ENCODE measurements at regions not wholly inside any gene's neighbourhood (a gene's known extent, or its start where the extent isn't known, plus 50 kb on each side); places are given as distances from the start of the nearest gene placed in this dataset.

DNA sequence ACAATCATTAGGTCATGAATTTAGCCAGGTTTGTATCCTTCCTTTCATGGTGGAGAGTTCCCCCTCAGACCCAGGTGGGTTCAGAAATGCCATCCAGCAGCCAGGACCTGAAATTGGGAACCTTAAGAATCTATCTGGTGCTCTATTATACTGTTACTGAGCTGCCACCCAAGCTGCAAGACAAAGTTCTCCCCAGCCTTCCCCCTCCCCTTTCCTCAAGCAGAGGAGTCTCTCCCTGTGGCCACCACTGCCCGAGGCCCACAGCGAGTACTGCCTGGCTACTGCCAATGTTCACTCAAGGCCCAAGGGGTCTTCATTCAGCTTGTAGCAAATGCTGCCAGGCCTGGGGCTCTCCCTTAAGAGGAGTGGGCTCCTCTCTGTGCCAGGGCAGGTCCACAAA is 133.8 kb downstream of the TMEM38B start:
- TF ChIP-seq, protein P1, sequence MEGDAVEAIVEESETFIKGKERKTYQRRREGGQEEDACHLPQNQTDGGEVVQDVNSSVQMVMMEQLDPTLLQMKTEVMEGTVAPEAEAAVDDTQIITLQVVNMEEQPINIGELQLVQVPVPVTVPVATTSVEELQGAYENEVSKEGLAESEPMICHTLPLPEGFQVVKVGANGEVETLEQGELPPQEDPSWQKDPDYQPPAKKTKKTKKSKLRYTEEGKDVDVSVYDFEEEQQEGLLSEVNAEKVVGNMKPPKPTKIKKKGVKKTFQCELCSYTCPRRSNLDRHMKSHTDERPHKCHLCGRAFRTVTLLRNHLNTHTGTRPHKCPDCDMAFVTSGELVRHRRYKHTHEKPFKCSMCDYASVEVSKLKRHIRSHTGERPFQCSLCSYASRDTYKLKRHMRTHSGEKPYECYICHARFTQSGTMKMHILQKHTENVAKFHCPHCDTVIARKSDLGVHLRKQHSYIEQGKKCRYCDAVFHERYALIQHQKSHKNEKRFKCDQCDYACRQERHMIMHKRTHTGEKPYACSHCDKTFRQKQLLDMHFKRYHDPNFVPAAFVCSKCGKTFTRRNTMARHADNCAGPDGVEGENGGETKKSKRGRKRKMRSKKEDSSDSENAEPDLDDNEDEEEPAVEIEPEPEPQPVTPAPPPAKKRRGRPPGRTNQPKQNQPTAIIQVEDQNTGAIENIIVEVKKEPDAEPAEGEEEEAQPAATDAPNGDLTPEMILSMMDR (IDR thresholded peaks at IDR 0.05; ENCODE audit: low read depth, low read length): no peak
- H3K4me3 ChIP-seq (ENCODE audit: low read depth, low read length): no peak overlapping the region

DNA sequence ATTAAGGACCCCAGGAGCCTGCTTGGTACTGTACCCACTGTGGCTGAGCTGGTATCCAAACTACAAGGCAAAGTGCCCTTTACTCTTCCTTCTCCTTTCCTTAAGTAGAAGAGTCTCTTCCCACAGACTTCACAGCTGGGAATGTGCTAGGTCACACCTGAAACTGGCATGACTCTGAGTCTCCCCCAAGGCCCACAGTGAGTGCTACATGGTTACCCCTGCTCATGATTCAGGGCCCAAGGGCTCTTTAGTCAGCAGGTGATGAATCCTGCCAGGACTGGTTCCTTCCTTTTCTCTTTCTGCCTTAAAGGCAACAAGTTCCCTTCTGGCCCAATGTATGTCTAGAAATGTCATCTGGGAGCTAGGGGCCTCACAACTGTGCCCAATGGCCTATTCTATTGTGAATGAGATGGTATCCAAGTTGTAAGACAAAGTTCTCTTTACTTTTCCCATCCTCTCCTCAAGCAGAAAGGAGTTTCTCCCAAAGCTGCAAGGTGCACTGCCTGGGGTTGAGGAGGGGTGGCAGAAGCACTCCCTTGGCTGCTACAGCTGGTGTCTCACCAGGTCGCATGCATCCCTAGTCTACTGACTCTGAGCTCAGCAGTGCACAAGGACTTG is 134.4 kb downstream of the TMEM38B start:
- TF ChIP-seq, protein P1 (IDR thresholded peaks at IDR 0.05; ENCODE audit: low read depth, low read length): no peak
- no peak overlapping the region for H3K4me3 ChIP-seq (ENCODE audit: low read depth, low read length)

DNA sequence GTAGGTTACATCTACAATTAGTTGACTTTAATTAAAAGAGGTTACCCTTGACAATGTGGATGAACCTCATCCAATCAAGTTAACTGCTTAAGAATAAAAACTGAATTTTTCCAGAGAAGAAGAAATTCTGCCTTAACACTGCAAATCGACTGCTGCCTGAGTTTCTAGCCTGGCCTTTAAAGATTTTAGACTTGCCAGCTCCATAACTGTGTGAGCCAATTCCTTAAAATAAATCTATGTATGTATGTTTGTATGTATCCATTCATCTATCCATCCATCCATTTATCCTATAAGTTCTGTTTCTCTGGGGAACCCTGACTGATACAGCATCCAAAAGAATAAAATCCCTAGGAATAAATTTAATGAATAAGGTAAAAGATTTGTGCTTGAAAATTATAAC is 136.1 kb downstream of the TMEM38B start:
- H3K4me3 ChIP-seq (ENCODE audit: low read depth, low read length): no peak overlapping the region
- TF ChIP-seq, protein P1 (IDR thresholded peaks at IDR 0.05; ENCODE audit: low read depth, low read length): no peak

DNA sequence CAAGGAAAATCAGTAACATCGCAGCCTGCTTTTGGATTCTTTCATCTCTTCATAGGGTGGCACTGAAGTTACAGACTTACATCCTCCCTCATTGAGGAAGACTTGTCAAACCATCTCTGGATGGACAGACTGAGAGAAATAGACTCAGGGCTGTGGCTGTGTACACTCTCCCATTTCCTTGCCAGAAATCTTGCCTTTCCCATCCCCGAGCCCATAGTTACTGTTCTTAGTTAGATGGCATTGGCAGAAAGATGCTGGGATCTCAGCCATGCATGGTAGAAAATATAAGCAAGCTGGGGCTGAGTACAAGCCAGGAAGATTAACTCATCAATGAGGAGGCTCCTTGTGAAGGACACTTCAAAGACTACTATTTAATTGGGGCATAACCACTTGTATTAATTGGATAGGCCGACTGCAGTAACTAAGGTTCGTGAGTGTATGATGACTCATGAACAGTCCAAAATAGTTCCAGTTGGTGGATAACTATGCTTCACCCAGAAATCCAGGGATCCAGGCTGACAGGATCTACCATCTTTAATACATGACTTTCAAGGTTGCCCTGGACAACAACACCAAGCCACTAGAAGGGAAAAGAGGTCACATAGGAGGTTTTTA is 137.9 kb downstream of the TMEM38B start:
- TF ChIP-seq, protein P1 (IDR thresholded peaks at IDR 0.05; ENCODE audit: low read depth, low read length): no peak
- no peak overlapping the region for H3K4me3 ChIP-seq (ENCODE audit: low read depth, low read length)

DNA sequence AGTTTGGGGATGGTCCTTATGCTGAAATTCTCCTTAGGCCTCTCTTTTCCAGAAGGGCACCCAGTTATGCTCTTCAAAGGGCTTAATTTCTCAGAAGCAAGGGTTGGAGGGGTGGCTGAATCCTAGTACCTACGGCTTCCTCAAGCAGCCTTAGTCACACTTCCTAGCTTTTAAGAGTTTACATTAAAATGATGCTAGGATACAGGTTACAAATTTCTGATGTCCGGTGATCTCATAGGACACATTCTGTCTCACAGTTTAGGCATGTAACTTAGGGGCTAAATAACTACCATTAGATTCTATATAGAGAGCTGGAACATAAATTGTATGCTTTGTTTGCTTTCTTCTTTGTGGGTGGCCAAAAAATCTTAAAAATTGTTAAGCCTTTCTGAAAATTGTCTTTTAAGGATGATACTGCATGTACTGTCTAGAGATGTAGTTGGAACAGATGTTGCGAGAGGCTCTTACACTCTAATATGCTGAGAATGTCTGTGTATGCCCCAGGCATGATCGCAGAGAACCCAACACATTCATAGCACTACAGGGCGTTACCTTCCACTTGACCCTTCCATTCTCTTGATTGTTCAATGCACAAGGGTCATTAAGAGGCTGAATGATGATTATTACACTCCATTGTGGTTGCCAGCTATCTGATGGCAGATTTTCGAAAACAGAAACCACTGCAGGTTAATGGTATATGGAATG is 139.1 kb downstream of the TMEM38B start:
- TF ChIP-seq, protein P1 (IDR thresholded peaks at IDR 0.05; ENCODE audit: low read depth, low read length): no peak

DNA sequence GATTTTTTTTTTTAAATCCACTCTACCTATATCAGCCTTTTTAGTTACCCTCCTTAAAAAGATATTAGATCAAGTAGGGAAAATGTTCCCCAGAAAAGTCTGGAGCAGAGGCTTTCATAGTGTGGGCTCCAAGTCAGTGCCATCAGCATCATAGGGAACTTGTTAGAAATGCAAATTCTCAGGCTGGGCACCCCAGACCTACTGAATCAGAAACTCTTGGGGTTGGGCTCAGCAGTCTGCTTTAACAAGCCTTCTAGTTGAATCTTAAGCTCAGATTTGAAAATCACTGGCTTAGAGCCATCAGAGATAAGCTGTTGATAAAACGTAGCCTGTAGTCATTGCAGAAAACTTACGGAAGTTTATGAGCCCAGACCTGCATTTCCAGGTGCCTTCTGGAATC is 140.1 kb downstream of the TMEM38B start:
- no peak overlapping the region for H3K4me3 ChIP-seq (ENCODE audit: low read depth, low read length)

More for the DNA sequence above, 139.1 kb downstream of the TMEM38B start:
- H3K4me3 ChIP-seq (ENCODE audit: low read depth, low read length): no peak overlapping the region

More for the DNA sequence above, 140.1 kb downstream of the TMEM38B start:
- TF ChIP-seq, protein P1 (IDR thresholded peaks at IDR 0.05; ENCODE audit: low read depth, low read length): no peak

Data from WI38 (cell line).